HK-2 (cell line): ENCODE measurements at regions not wholly inside any gene's neighbourhood (a gene's known extent, or its start where the extent isn't known, plus 50 kb on each side); places are given as distances from the start of the nearest gene placed in this dataset.
"Not testable (repeated sequence)": the region's sequence is repeated elsewhere in the genome, so short reads cannot be mapped to it uniquely, and the experiment has no call there.

ENCODE experiments used
- DNase-seq: peaks from one replicate; pipeline ENCODE4 v3.0.0-alpha.2; 2018; ENCODE audit not compliant: unreplicated experiment

DNA sequence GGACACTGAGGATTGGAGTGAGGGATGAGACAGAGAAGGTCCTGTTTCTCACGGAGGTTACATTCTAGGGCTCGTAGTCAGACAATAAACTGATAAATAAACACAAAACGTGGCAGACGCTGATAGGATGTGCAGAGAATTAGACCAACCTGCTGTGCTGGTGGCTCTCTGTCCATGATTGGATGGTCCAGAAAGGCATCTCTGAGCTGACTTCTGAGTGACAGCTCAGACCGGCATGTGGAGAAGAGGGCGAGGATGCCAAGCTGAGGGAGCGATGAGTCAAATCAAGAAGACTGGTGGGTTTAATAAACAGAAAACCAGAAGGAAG is 132.3 kb upstream of the TAF11L2 start:
- DNase-seq, result no peak

DNA sequence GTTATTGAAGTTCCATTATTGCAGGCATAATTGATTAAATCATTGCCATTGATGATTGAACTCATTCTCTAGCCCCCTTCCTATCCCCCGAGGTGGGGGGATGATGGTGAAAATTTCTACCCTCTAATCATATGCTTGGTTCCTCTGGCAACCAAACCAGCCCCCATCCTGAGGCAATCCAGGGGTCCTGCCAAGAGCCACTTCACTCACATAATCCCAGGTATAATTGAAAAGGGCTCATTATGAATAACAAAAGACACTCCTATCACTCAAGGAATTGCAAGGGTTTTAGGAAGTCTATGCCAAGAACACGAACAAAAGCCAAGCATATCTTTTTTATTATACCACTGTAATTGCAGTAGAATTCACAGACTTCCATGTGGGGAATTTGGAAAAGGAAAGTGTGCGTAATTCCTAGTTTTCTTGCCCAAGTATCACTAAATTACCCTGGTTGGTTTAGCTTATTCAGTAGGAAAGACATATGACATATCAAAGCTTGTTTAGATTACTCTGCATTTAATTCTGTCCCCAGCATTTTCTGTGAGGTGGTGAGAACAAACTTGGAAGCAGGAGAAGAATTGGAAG is 130.7 kb upstream of the TAF11L2 start:
- DNase-seq, result no peak

DNA sequence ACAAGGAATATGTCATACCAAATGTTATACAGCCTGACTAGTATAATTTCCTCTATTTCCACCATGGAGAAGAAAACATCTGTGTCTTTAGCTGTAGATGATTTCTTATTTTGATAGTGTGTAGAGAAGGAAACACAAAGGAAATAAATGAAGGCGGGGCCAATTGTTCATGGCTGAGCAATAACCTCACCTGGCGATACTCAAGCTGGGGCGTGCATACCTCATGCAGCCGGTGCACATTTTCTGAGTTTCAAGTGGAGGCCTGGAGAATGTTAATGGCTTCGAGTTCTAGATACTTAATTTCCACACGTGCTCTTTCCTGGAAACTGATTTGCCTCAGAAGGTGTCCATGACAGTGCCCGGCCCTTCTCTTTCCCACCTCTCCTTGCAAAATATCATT is 127.4 kb upstream of the TAF11L2 start:
- no peak for DNase-seq

DNA sequence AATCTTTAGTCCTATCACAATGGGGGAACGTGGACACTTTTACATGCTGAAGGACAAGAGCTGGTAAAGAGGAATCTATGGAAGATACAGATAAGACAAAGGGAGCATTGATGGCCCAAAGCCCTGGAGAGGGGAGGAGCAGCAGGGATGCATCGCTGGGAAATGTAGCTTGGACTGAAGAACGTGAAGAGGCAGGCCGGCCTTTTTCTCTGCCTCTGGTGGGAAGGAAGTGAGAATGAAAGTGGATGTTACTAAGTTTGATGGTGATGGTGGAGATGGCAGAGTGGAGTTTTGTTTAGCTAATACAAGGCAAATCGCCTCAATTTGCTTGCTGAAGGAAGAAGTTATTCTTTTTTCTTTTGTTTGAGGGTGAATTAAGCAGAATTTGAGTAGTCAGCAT is 124.6 kb upstream of the TAF11L2 start:
- DNase-seq, result no peak

DNA sequence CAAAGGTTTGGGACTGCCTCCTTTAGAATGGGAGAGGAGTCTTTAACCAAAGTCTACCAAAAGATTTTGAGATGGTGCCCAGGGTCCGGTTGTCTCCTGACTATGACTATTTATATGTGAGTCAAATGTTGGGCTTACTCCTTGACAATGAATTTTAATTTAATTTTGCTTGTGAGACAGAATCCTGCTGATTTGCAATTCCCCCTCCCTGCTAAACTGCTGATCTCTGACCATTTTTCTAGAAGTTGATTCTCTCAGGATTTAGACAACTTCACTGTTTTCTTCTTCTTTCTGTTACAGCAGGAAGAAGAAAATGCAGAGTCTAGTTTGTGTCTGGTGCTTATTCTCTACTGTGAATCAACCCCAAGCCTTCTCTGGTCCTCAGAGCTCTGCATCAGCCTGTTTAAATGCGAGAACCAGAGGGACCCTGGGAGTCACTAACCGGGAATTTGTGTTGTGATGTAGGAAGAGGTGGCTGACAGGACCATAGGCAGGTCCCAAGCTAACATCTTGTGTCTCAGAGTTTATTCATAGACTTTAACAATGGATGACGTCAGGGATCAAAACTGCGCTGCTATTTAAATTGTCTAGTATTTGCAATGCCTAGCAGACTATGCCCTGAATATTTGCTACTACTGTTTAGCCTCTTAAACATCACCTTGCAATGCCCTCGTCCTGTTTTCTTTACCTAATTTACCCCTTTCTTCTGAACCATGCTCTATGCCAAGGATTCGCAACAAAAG is 124.0 kb upstream of the TAF11L2 start:
- DNase-seq, result no peak

DNA sequence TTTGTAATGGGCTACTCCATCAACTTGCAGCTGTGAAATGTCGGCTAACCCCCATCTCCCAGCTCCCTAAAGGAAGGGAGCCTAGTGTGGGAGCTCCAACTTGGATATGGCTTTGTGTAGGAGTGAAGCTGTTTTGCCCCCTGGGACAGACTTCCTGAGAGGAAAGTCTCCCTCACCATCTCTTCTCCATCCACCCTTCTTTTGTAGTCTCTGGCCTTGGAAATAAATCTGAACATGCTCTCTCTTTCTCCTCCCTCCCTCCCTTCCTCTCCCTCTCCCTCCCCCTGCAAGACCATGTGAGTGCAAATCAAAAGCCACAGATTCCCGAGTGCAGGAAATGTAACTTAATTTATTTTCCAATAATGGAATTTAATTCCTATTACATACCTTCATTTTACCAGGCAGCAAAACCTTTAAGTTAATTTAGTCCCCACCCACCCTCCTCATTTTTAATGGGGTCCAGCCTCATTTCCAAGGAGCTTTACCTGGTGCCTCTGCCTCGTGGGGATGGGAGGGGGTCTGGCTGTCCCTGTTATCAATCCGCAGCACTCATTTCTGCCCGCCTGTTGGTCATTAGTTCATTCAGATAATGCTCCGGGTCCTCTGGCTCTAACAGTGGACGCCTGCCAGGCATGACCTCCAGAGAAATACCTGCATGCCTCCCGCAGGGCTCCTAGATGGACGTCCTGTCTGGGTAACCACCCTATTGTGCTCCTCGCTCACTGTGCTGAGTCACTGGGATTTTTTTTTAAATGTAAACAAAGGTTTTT is 122.9 kb upstream of the TAF11L2 start:
- no peak for DNase-seq

DNA sequence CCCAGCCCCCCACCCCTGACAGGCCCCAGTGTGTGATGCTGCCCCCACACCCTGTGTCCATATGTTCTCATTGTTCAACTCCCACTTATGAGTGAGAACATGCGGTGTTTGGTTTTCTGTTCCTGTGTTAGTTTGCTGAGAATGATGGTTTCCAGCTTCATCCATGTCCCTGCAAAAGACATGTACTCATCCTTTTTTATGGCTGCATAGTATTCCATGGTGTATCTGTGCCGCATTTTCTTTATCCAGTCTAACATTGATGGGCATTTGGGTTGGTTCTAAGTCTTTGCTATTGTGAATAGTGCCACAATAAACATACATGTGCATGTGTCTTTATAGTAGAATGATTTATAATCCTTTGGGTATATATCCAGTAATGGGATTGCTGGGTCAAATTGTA is 122.1 kb upstream of the TAF11L2 start:
- DNase-seq, result not testable (repeated sequence)

DNA sequence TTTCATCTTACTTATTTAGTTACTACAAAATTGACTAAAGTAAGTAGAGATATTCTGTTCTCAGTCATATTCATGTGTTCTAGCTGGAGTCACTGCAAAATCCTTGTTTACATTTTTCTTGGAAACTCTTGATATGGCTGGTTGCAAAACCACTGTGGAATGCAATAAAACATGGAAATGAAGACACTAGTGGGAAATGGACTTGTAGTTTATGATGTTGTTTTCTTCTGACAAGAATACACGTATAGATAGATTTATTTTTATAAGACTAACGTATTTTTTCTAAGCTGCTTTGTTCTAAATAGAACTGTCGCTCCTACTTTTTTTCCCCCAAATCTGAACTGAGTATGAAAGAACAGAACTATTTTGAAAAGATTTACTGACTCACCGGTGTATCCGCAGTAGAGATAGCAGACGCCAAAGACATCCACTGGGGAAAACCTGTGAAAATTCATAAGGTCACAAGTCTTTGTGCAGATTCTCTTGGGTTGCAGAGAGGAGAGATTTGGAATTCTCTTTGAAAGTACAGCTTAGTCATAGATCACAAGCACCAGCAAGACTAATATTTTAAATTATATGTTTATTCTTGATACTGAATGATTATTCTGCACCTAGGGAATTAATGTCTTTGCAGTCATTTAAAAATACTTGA is 119.6 kb upstream of the TAF11L2 start:
- DNase-seq, result no peak

DNA sequence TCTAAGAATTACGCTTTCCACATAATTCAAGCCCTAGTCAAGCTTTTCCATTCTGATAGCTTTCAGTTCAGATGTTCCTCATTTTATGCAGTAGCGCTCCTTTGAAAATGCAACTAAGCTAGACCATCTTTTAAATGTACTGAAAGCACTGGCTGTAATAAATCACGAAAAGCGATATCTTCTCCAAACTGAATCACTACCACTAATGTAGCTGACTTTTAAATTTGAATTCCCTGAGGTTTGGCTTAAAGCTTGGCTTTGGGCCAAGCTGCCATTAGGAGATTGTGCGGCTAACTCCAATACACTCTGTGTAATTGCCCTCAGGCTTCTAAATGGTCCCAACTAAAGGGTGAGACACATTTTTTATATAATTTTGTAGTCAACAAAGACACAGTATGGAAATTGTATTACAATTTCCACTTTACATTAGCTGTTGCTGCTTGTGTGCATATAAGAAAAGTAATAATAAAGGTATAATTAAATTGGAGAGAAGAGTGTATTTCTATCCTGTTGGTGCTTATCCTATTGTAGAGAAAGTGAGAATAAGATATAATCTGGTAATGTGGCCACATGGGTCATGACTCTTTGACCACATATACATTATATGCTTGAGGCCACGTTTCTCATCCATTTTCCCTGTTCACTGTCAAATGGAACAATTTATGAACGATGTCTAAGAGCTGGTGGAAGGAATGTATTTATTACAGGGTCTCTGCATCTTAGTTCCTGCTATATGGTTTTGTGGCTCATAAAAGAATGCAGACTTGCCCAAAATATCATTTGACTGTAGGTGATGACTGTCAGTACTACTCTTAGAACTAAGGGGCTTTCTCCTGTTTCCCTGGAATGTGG is 118.7 kb upstream of the TAF11L2 start:
- DNase-seq, result no peak

DNA sequence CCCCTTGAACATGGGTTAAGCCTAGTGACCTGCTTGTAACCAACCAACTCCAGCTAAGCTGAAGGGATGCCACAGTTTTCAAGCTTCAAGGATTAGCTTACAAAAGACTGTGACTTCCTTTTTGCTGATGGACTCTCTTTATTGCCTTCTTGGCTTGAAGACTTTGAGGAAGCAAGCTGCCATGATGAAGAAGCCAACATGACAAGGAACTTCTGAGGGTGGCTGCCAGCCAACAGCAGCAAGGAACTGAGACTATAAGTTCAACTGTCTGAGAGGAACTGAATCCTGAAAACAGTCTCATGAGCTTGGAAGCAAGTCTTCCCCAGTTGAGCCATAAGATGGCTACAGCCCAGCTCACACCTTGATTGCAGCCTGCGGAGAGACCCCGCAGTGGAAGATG is 116.1 kb upstream of the TAF11L2 start:
- DNase-seq, result no peak

DNA sequence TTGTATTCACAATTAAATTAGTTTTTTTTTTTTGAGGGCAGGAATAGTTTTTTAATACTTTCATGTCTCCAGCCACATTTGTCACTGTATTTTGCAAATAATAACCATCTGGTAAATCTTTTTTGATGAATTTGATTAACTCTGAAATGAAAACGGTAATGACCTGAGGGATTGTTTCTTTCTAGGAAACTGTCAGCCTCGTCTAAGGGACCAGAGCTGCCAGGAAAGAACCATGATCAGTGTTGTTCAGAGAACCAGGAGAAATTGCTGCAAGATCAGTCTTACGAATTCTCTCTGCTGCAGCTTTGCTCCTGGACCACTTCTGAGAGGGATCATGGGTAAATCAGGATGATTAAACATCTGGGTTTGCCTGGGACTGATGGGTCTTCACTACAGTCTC is 114.5 kb upstream of the TAF11L2 start:
- no peak for DNase-seq

DNA sequence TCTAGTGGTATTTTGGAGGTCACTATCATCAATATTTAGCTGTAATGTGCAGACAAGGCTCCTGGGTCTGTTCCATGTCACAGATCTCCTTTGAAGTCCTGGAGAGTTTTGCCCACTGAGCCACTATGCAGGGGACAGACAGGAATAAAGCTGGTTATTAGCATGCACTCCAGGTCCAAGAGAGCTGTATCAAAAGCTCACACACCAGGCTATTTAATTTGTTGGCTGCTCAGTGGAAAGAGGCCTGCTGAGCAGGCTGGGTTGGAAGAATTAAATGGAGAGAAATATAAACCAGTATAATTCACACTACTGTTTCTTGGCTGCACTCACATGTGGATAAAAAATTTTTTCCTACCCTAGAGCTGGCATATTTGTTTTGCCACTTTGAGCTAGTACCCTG is 113.8 kb upstream of the TAF11L2 start:
- no peak for DNase-seq

DNA sequence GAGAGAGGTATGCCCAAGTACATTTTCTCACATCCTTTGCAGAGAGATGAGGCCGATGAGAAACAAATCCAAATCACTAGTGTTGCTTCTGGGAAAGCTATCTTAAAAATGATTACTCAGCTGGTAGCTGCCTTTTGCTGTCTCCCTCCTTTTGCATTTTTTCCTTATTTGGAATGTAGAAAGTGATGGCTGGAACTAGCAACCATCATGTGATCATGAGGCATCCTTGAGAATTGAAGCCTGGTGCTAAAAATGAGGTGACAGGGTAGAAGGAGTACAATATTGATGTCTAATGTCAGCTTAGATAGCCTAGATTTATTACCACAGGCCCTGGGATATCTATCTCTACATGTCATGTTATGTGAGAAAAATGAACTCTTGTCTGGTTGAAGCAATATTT is 109.3 kb upstream of the TAF11L2 start:
- no peak for DNase-seq

DNA sequence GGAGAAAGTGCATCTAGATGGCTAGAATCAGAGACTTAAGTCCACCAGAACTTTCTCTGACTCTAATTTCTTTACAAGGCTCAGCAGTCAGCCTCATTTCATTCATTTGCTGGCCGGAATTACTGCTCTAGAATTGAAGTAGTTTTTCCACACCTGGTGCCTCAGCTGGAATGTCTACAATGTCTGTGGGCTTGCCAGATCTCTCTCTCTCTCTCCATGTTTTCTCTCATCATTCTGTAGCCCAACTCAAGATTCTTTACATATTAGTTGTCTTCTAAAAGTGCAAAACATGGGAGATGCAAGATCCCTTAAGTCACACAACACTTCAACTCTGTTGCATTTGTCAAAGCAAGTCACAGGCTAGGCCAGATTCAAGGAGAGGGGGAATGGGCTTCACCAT is 103.9 kb upstream of the TAF11L2 start:
- DNase-seq, result no peak

DNA sequence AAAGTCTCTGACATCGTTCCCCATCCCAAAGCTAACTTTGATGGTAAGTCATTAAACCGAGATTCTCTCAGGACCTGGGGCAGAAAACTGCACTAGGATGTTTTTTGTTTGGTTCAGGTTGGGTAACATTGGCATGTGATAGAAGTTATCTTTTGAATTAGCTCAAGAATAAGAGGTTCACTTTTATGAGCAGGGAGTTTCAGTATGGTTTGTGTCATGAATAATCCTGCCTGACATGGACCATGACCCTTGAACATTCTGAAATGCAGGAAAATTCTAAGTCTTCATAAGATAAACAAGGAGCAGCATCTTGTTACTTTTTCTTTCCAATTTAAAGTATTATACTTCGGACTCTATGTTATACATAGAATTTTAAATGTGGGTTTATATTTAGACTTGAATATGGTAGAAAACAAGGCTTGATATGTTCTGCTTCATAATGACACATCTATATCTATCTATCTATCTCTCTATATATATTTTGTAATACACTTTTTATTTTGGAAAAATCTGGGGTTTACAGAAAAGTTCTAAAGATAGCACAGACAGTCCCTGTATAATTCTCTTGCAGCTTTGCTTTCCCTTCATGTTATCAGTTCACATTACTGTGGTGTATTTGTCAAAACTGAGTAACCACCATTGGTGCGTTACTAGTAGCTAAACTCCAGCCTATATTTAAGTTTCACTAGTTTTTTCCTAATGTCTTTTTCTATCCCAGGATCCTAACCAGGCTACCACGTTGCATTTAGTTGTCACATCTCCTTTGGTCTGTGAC is 102.7 kb upstream of the TAF11L2 start:
- no peak for DNase-seq

DNA sequence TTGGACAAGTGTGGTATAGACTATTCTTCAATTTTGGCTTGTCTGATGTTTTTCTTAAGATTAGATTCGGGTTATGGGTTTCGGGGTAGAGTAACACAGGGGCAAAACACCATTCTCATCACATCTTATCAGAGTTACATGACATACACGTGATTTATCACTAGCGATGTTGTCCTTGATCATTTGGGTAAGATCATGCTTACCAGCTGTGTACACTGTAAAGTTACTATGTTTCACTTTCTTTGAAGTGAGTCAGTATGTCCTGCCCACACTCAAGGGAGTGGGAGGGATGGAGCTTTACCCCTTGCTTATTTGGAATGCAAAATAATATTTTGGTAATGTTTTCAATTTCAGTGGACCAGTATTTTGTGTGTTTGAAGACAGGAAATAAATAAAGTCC is 101.8 kb upstream of the TAF11L2 start:
- DNase-seq, result no peak

DNA sequence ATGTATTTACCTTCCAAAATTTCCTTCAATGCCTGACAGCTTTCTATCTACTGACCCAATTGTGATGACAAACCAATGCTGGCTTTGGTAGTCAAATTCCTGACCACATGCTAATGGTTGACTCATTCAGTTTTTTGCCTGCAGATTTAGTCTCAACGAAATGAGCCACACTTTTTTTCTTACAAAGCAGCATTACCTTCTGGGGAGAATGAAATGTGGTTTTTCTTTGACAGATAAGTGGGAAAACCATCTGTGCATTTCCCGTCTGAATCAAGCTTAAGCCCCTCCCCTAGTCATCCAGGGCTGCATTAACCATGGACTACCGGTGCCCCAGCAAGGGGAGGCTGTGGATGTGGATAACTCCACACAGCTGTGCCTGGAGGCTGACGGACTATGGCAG is 99.6 kb upstream of the TAF11L2 start:
- peak; percentile 22 for DNase-seq

DNA sequence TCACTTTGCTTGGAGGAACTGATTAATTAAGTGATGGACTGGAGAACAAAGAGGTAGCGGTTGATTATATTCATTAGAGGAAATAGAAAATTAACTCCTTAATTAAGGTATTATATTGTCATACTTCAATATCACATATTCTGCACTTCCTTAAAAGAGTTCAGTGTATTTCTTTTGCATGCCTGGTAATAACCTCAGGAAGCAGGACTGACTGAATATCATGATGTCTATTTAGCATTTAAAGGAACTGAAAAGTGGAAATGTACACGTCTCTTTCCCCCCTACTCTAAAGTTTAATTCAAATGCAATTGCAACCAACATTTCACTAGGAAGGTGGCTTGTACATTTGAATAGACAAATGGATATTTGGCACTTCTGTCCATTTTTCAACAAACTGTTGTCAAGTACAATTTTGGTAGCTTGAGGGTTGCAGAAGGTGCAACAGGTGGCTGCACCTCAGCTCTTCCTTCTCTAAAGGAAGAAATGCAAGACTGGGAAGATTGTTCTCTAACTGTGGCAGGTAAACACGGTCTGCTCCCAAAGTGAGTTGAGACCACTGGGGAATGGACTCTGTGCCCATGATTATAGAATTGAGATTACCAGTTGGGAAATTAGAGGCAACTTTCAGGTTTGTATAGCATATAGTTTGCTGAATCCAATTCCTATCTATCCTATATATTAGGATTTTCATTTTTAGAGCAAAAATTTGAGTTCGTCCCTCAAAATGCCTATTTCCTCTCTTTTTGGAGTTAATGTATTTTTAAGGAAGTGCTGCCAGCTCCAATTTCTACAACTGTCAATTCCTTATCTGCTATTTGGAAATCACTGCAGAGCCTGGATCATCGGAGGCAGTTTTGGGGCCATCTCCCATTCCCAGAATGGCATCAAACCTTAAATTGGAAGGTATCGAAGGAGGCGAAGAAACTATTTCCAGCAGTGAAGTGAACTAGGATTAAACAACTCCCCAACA is 98.9 kb upstream of the TAF11L2 start:
- no peak for DNase-seq

DNA sequence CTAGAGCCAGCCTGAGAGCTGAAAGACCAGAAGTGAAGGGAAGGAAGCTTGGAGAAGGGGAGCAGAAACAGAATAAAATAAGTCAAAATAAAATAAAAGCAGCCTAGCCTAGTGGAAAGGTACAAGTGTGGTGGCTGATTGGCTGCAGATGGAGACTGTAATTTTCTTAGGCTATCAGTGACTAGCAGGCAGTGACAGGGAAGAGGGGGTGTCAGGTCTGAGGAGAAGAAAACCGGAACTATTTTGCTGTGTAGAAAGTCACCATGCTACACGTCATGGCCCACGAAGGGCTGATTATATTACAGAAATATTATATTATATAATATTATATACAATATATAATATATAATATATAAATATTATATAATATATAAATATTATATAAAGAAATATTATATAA is 98.1 kb upstream of the TAF11L2 start:
- no peak for DNase-seq
